Mammary epithelial cell (primary cell): ENCODE measurements at regions not wholly inside any gene's neighbourhood (a gene's known extent, or its start where the extent isn't known, plus 50 kb on each side); places are given as distances from the start of the nearest gene placed in this dataset.

ENCODE experiments used
- CTCF ChIP-seq, 2 donors: IDR thresholded peaks in 1 of 2; conservative IDR thresholded peaks in 1 of 2; 2 replicates each; pipeline ENCODE4 v1.5.1; 2011 to 2012; ENCODE audit warnings: inconsistent platforms in 2 of 2, low read length in 2 of 2, mild to moderate bottlenecking in 2 of 2, control low read depth in 1 of 2, low read depth in 1 of 2; ENCODE audit not compliant: insufficient read depth in 1 of 2; ENCODE audit errors: extremely low read depth in 1 of 2
- EZH2 ChIP-seq: IDR thresholded peaks from 2 replicates; pipeline ENCODE4 v1.6.1; 2012; ENCODE audit warnings: low read length, inconsistent platforms, borderline replicate concordance

- no peak for TF ChIP-seq CTCF (conservative IDR thresholded peaks at IDR 0.05 in 1 of 2, IDR thresholded peaks at IDR 0.05 in 1 of 2; ENCODE audit: extremely low read depth in 1 of 2, insufficient read depth in 1 of 2, low read depth in 1 of 2, low read length in 2 of 2)
- no peak for TF ChIP-seq EZH2
Measured at GRCh38 chr1:38746941-38747600, 112.5 kb downstream of the RRAGC start.
